Peyer's patch (tissue), 4 donors: ENCODE measurements at regions not wholly inside any gene's neighbourhood (a gene's known extent, or its start where the extent isn't known, plus 50 kb on each side); places are given as distances from the start of the nearest gene placed in this dataset.
"Not testable (repeated sequence)": the region's sequence is repeated elsewhere in the genome, so short reads cannot be mapped to it uniquely, and the experiment has no call there.

Experiments
- DNase-seq, 3 donors: peaks; one replicate each; pipeline ENCODE4 v3.0.0-alpha.2; 2017 to 2019
- H3K27ac ChIP-seq, 4 donors: fragments of 200-600 bp; sonication (generic); one replicate each; pipeline ENCODE4 v1.5.1; 2016 to 2019
- H3K27me3 ChIP-seq, 2 donors: fragments of 200-600 bp; sonication (generic); one replicate each; pipeline ENCODE4 v1.5.1; 2019
- H3K36me3 ChIP-seq, 3 donors: fragments of 200-600 bp; sonication (generic); one replicate each; pipeline ENCODE4 v1.5.1; 2016 to 2019
- H3K4me1 ChIP-seq, 4 donors: fragments of 200-600 bp; sonication (generic); one replicate each; pipeline ENCODE4 v1.5.1; 2016 to 2019
- H3K4me3 ChIP-seq, 4 donors: fragments of 200-600 bp; sonication (generic); 1 replicate in 3 of 4; 2 replicates in 1 of 4; pipeline ENCODE4 v1.5.1; 2016 to 2019; ENCODE audit warnings: mild to moderate bottlenecking in 1 of 4
- H3K9me3 ChIP-seq, 4 donors: fragments of 200-600 bp; sonication (generic); one replicate each; pipeline ENCODE4 v1.5.1; 2016 to 2019; ENCODE audit warnings: mild to moderate bottlenecking in 1 of 4
- CTCF ChIP-seq, 6 experiments: fragments of 450-650 bp in 4 of 6; fragments of 200-600 bp in 2 of 6; sonication (generic) in 1 of 6; IDR thresholded peaks; one replicate each; pipeline ENCODE4 v1.5.1; 2017 to 2019; ENCODE audit warnings: antibody characterized with exemption in 6 of 6, mild to moderate bottlenecking in 3 of 6, moderate library complexity in 1 of 6
- POLR2A ChIP-seq, 2 donors: fragments of 450-650 bp; IDR thresholded peaks; one replicate each; pipeline ENCODE4 v1.5.1; 2017; ENCODE audit warnings: antibody characterized with exemption in 2 of 2, mild to moderate bottlenecking in 2 of 2, moderate library complexity in 2 of 2

- Histone ChIP-seq H3K4me3 (no peak overlapping the region), H3K4me1 (no peaks in the 10 kb centered on the region), H3K27me3 (no peaks in the 10 kb centered on the region), H3K27ac (no peak overlapping the region), H3K36me3 (no peaks in the 10 kb centered on the region), H3K9me3 (peaks cover 0 to 9% (median 0%) of the 10 kb centered on the region in 4 donors)
- TF ChIP-seq CTCF (IDR thresholded peaks at IDR 0.05) (no peak), POLR2A (IDR thresholded peaks at IDR 0.05) (no peak)
- no peak for DNase-seq
These were observed 459.0 kb upstream of the STEAP1 start for GRCh38 chr7:89695241-89695640.

GRCh38 chr7:89714131-89714530 lies 440.1 kb upstream of the STEAP1 start:
- H3K4me1 ChIP-seq, result no peaks in the 10 kb centered on the region
- H3K9me3 ChIP-seq, result no peaks in the 10 kb centered on the region
- TF ChIP-seq CTCF (IDR thresholded peaks at IDR 0.05) (no peak), POLR2A (IDR thresholded peaks at IDR 0.05) (no peak)
- no peak for DNase-seq
- H3K4me3 ChIP-seq, result no peak overlapping the region
- H3K36me3 ChIP-seq, result no peaks in the 10 kb centered on the region
- no peak overlapping the region for H3K27ac ChIP-seq
- no peaks in the 10 kb centered on the region for H3K27me3 ChIP-seq

GRCh38 chr7:89718941-89719340 lies 435.3 kb upstream of the STEAP1 start:
- DNase-seq, H3K4me1 ChIP-seq, H3K36me3 ChIP-seq, H3K9me3 ChIP-seq, H3K4me3 ChIP-seq, H3K27me3 ChIP-seq, H3K27ac ChIP-seq: not testable (repeated sequence)

- Histone ChIP-seq H3K27me3 (no peaks in the 10 kb centered on the region), H3K9me3 (no peaks in the 10 kb centered on the region), H3K36me3 (no peaks in the 10 kb centered on the region), H3K4me3 (no peak overlapping the region), H3K27ac (no peak overlapping the region), H3K4me1 (no peaks in the 10 kb centered on the region)
- no peak for DNase-seq
- TF ChIP-seq CTCF (IDR thresholded peaks at IDR 0.05) (no peak), POLR2A (IDR thresholded peaks at IDR 0.05) (no peak)
These were observed 425.8 kb upstream of the STEAP1 start for GRCh38 chr7:89728481-89728880.

- DNase-seq, result no peak
- Histone ChIP-seq H3K36me3 (no peaks in the 10 kb centered on the region), H3K4me3 (no peak overlapping the region), H3K4me1 (no peaks in the 10 kb centered on the region), H3K27me3 (no peaks in the 10 kb centered on the region), H3K27ac (no peak overlapping the region), H3K9me3 (no peaks in the 10 kb centered on the region)
- TF ChIP-seq POLR2A (IDR thresholded peaks at IDR 0.05), result no peak
- no peak for TF ChIP-seq CTCF (IDR thresholded peaks at IDR 0.05)
These were observed 422.4 kb upstream of the STEAP1 start for GRCh38 chr7:89731751-89732445.

GRCh38 chr7:89738549-89738948 lies 415.7 kb upstream of the STEAP1 start:
- Histone ChIP-seq H3K4me3 (no peak overlapping the region), H3K9me3 (no peaks in the 10 kb centered on the region), H3K36me3 (no peaks in the 10 kb centered on the region), H3K4me1 (no peaks in the 10 kb centered on the region), H3K27ac (no peak overlapping the region), H3K27me3 (no peaks in the 10 kb centered on the region)
- no peak for DNase-seq
- TF ChIP-seq POLR2A (IDR thresholded peaks at IDR 0.05) (no peak), CTCF (IDR thresholded peaks at IDR 0.05) (no peak)
